Lower leg skin (tissue), 3 donors: ENCODE measurements at regions not wholly inside any gene's neighbourhood (a gene's known extent, or its start where the extent isn't known, plus 50 kb on each side); places are given as distances from the start of the nearest gene placed in this dataset.

Source experiments
- POLR2A ChIP-seq, 2 donors: fragments of 450-650 bp; IDR thresholded peaks; one replicate each; pipeline ENCODE4 v1.6.1; 2016 to 2017; ENCODE audit warnings: antibody characterized with exemption in 2 of 2, mild to moderate bottlenecking in 1 of 2, moderate library complexity in 1 of 2
- TF ChIP-seq, protein P1 (sequence below), 3 donors: fragments of 450-650 bp; IDR thresholded peaks; one replicate each; pipeline ENCODE4 v1.5.1; 2016; ENCODE audit warnings: antibody characterized with exemption in 3 of 3, mild to moderate bottlenecking in 3 of 3, moderate library complexity in 2 of 3

DNA sequence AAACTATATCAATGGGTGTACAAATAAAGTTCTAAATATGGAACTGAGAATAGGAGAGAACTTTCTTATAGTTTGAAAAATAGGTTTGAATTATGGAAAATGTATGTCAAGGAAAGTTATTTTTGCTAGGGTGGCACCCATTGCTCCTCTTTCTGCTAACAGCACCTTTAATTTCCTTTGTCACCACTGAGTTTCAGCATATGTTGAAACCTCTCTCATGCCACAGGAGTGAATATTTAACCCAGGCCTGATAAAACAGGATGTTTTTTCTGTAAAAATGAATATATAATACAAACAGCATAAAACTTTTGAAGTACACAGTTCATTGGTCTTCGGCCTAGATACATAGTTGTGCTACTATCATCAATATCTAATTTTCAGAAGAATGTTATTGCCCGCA lies 385.5 kb upstream of the ANO5 start:
- no peak for TF ChIP-seq POLR2A (IDR thresholded peaks at IDR 0.05)
- TF ChIP-seq, protein P1, sequence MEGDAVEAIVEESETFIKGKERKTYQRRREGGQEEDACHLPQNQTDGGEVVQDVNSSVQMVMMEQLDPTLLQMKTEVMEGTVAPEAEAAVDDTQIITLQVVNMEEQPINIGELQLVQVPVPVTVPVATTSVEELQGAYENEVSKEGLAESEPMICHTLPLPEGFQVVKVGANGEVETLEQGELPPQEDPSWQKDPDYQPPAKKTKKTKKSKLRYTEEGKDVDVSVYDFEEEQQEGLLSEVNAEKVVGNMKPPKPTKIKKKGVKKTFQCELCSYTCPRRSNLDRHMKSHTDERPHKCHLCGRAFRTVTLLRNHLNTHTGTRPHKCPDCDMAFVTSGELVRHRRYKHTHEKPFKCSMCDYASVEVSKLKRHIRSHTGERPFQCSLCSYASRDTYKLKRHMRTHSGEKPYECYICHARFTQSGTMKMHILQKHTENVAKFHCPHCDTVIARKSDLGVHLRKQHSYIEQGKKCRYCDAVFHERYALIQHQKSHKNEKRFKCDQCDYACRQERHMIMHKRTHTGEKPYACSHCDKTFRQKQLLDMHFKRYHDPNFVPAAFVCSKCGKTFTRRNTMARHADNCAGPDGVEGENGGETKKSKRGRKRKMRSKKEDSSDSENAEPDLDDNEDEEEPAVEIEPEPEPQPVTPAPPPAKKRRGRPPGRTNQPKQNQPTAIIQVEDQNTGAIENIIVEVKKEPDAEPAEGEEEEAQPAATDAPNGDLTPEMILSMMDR (IDR thresholded peaks at IDR 0.05), result no peak
